CD4-positive, alpha-beta T cell (primary cell): ENCODE measurements at regions not wholly inside any gene's neighbourhood (a gene's known extent, or its start where the extent isn't known, plus 50 kb on each side); places are given as distances from the start of the nearest gene placed in this dataset.

ENCODE experiments used
- ATAC-seq: fragments of 200-7000 bp; cut with Tn5 transposase; one replicate; pipeline ENCODE4 v1.10.0; 2022; ENCODE audit warnings: mild to moderate bottlenecking; ENCODE audit not compliant: poor library complexity
- CTCF ChIA-PET: fragments of 350-600 bp; sonication (Branson Sonifier 250); formaldehyde crosslinking; loops from one replicate; lab custom pipeline; 2021; ENCODE audit warnings: antibody characterized with exemption, inconsistent platforms; lab: Charles Lee
- POLR2A ChIA-PET: fragments of 350-600 bp; sonication (Branson Sonifier 250); formaldehyde crosslinking; loops from one replicate; lab custom pipeline; 2021; ENCODE audit warnings: antibody characterized with exemption, inconsistent platforms; lab: Charles Lee
- DNase-seq, 14 experiments: peaks; one replicate each; pipeline ENCODE4 v3.0.0-alpha.2; 2013 to 2020; ENCODE audit warnings: mixed read lengths in 2 of 14
- H3K27ac ChIP-seq, 2 donors: one replicate each; pipeline versions ENCODE4 v1.5.1 to v1.7.0; 2013; ENCODE audit warnings: low read length in 2 of 2, low read depth in 1 of 2, mild to moderate bottlenecking in 1 of 2
- H3K27me3 ChIP-seq, 2 experiments: 1 replicate in 1 of 2; 2 replicates in 1 of 2; pipeline versions ENCODE4 v1.6.1 to v1.7.0; 2013; ENCODE audit warnings: low read length in 2 of 2, control low read depth in 1 of 2, mild to moderate bottlenecking in 1 of 2, moderate library complexity in 1 of 2; ENCODE audit not compliant: insufficient read depth in 2 of 2, control insufficient read depth in 1 of 2
- H3K36me3 ChIP-seq: one replicate; pipeline ENCODE4 v1.6.1; 2013; ENCODE audit warnings: low read length, control low read depth; ENCODE audit not compliant: insufficient read depth
- H3K4me1 ChIP-seq: one replicate; pipeline ENCODE4 v1.6.1; 2013; ENCODE audit warnings: low read length, control low read depth; ENCODE audit not compliant: insufficient read depth
- H3K4me3 ChIP-seq: one replicate; pipeline ENCODE4 v1.5.1; 2013; ENCODE audit warnings: mild to moderate bottlenecking, low read length, moderate library complexity
- H3K9me3 ChIP-seq, 2 experiments: 1 replicate in 1 of 2; 2 replicates in 1 of 2; pipeline versions ENCODE4 v1.6.1 to v1.7.0; 2013; ENCODE audit warnings: low read length in 2 of 2, mild to moderate bottlenecking in 2 of 2, control low read depth in 1 of 2, moderate library complexity in 1 of 2; ENCODE audit not compliant: control insufficient read depth in 1 of 2, insufficient read depth in 1 of 2
- H3K27ac Mint-ChIP-seq: one replicate; pipeline ENCODE4 v1.8.0; 2020; ENCODE audit warnings: mixed read lengths
- H3K27me3 Mint-ChIP-seq: one replicate; pipeline ENCODE4 v1.8.0; 2021; ENCODE audit warnings: mixed read lengths
- H3K36me3 Mint-ChIP-seq: one replicate; pipeline ENCODE4 v1.8.0; 2021; ENCODE audit warnings: low read depth, mixed read lengths
- H3K4me1 Mint-ChIP-seq: one replicate; pipeline ENCODE4 v1.8.0; 2021; ENCODE audit warnings: low read depth, mixed read lengths
- H3K4me3 Mint-ChIP-seq: one replicate; pipeline ENCODE4 v1.8.0; 2020; ENCODE audit warnings: mild to moderate bottlenecking, mixed read lengths
- H3K9me3 Mint-ChIP-seq: one replicate; pipeline ENCODE4 v1.8.0; 2020; ENCODE audit warnings: mixed read lengths
- intact Hi-C, 2 experiments: fragments of 100-400 bp; cut with DNase I in 1 of 2; cut with micrococcal nuclease in 1 of 2; formaldehyde crosslinking; loops; one replicate each; pipeline versions ENCODE4 v1.15.1 to v1.9.0; 2023 to 2025; cut with DNase I, micrococcal nuclease
- TF ChIP-seq, protein P1 (sequence below): fragments of 200-600 bp; IDR thresholded peaks from one replicate; pipeline ENCODE4 v1.8.0; 2022; ENCODE audit warnings: antibody characterized with exemption, mild to moderate bottlenecking

DNA sequence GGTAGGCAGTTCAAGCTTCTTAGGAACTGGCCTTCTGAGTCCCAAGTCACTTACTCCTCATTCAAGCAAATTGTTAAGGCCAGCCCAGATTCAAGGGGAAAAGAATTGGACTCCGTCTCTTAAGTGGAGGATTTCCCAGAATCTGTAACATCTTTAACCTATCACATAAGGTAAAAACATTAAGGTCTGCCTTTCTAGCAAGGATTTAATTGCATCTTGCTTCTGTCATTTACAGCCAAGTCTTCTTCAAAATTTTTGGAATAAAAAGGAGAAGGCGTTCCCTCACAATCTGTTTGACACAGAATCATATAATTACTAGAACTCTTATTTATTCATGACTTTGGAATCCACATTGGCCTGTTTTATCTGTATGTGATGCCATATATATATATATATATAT is 56.5 kb upstream of the ADORA2B start:
- Mint-ChIP-seq H3K36me3 (no peaks in the 10 kb centered on the region), H3K27ac (no peak overlapping the region), H3K4me1 (peaks cover 11% of the 10 kb centered on the region), H3K4me3 (no peak overlapping the region), H3K9me3 (no peaks in the 10 kb centered on the region), H3K27me3 (no peaks in the 10 kb centered on the region)
- H3K9me3 ChIP-seq, result no peaks in the 10 kb centered on the region
- H3K27me3 ChIP-seq, result no peaks in the 10 kb centered on the region
- peaks cover 9% of the 10 kb centered on the region for H3K4me1 ChIP-seq
- ATAC-seq (no peak), DNase-seq (no peak)
- no peak overlapping the region for H3K27ac ChIP-seq
- H3K4me3 ChIP-seq, result no peak overlapping the region
- ChIA-PET POLR2A (no interaction called here), CTCF (no interaction called here)
- TF ChIP-seq, protein P1, sequence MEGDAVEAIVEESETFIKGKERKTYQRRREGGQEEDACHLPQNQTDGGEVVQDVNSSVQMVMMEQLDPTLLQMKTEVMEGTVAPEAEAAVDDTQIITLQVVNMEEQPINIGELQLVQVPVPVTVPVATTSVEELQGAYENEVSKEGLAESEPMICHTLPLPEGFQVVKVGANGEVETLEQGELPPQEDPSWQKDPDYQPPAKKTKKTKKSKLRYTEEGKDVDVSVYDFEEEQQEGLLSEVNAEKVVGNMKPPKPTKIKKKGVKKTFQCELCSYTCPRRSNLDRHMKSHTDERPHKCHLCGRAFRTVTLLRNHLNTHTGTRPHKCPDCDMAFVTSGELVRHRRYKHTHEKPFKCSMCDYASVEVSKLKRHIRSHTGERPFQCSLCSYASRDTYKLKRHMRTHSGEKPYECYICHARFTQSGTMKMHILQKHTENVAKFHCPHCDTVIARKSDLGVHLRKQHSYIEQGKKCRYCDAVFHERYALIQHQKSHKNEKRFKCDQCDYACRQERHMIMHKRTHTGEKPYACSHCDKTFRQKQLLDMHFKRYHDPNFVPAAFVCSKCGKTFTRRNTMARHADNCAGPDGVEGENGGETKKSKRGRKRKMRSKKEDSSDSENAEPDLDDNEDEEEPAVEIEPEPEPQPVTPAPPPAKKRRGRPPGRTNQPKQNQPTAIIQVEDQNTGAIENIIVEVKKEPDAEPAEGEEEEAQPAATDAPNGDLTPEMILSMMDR, result no peak
- intact Hi-C loops, result no loop called here
- H3K36me3 ChIP-seq, result no peaks in the 10 kb centered on the region

DNA sequence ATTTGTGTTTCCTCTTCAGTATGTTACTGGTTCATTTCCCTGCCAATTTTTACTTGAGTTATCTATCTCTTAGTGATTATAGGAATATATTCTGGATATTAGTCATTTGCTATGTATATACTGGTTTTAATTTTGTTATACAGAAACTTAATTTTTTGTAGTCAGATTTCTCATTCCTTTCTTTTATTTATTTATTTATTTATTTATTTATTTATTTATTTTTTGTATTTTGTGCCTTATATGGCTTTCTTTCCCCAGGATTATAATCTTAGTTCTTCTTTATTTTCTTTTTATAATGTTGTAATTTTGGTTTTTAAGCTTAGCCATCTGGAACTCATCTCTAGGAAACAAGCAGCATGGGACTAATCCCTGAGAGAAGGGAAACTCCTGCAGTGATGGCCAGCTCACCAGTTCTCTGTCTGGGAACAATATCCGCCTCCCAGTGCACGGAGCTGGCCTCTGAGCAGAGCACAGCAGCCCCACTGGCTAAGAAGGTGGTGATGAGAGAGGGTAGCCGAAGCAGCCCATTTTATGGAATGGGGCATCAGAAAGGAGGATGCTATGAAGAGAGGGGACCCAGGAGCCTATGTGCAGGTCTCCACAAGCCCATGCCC is 54.5 kb upstream of the ADORA2B start:
- Mint-ChIP-seq H3K4me3 (no peak overlapping the region), H3K36me3 (no peaks in the 10 kb centered on the region), H3K9me3 (no peaks in the 10 kb centered on the region), H3K4me1 (peaks cover 11% of the 10 kb centered on the region), H3K27ac (no peak overlapping the region), H3K27me3 (no peaks in the 10 kb centered on the region)
- Histone ChIP-seq H3K27ac (no peak overlapping the region), H3K4me3 (no peak overlapping the region), H3K36me3 (no peaks in the 10 kb centered on the region), H3K9me3 (no peaks in the 10 kb centered on the region), H3K4me1 (peaks cover 9% of the 10 kb centered on the region), H3K27me3 (no peaks in the 10 kb centered on the region)
- ChIA-PET CTCF (no interaction called here), POLR2A (no interaction called here)
- no peak for ATAC-seq
- intact Hi-C loops, result no loop called here
- TF ChIP-seq, protein P1, result no peak
- DNase-seq, result no peak

DNA sequence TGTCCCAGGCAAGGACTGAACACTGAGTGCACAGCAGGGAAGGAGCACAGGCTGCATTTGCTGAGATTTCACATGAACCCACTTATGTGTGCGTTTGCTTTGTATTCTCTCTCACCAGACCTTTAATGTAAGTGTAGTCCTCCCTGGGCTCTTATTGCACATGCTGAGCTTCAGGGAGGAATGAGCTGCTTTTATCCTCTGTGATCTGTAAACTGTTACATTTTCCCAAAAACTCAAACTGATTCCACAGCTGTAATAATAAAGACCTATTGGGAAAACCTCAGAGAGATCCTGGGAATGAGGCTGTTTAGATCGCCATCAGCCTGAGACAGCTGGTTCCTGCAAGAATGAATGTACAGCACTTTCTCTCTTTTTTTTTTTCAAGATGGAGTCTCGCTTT is 53.6 kb upstream of the ADORA2B start:
- intact Hi-C loops, result no loop called here
- Mint-ChIP-seq H3K4me1 (peaks cover 10% of the 10 kb centered on the region), H3K27me3 (no peaks in the 10 kb centered on the region), H3K4me3 (no peak overlapping the region), H3K27ac (no peak overlapping the region), H3K36me3 (no peaks in the 10 kb centered on the region), H3K9me3 (no peaks in the 10 kb centered on the region)
- POLR2A ChIA-PET, result no interaction called here
- TF ChIP-seq, protein P1, result no peak
- H3K4me1 ChIP-seq, result peaks cover 8% of the 10 kb centered on the region
- H3K27ac ChIP-seq, result no peak overlapping the region
- CTCF ChIA-PET, result no interaction called here
- H3K4me3 ChIP-seq, result no peak overlapping the region
- H3K9me3 ChIP-seq, result no peaks in the 10 kb centered on the region
- H3K27me3 ChIP-seq, result no peaks in the 10 kb centered on the region
- no peak for DNase-seq
- ATAC-seq, result no peak
- no peaks in the 10 kb centered on the region for H3K36me3 ChIP-seq
